NB4 (cell line): ENCODE measurements at regions not wholly inside any gene's neighbourhood (a gene's known extent, or its start where the extent isn't known, plus 50 kb on each side); places are given as distances from the start of the nearest gene placed in this dataset.
A peak's percentile ranks its signal among the peaks of the same experiment; 100 is the strongest.

Experiments
- DNase-seq: peaks from one replicate; pipeline ENCODE4 v3.0.0; 2010; ENCODE audit warnings: low read depth
- H3K4me3 ChIP-seq: one replicate; pipeline ENCODE4 v1.5.1; 2011; ENCODE audit warnings: mild to moderate bottlenecking, low read depth, low read length, moderate library complexity
- CTCF ChIP-seq: IDR thresholded peaks from one replicate; pipeline ENCODE4 v1.5.1; 2012; ENCODE audit warnings: low read depth, low read length
- MAX ChIP-seq: IDR thresholded peaks from 2 replicates; pipeline ENCODE4 v1.6.1; 2011; ENCODE audit warnings: low read depth, low read length
- MYC ChIP-seq: IDR thresholded peaks from 2 replicates; pipeline ENCODE4 v1.6.1; 2011; ENCODE audit warnings: low read depth, low read length
- POLR2A ChIP-seq: IDR thresholded peaks from 2 replicates; pipeline ENCODE4 v1.6.1; 2011; ENCODE audit warnings: mild to moderate bottlenecking; ENCODE audit not compliant: insufficient read length; ENCODE audit errors: extremely low read depth

- TF ChIP-seq CTCF: no peak
- TF ChIP-seq MYC: no peak
- TF ChIP-seq MAX: no peak
- TF ChIP-seq POLR2A: no peak
- no peak for DNase-seq
- H3K4me3 ChIP-seq: no peak overlapping the region
Measured at GRCh38 chr12:20282401-20282800, 85.9 kb upstream of the PDE3A start.

- DNase-seq: no peak
- TF ChIP-seq CTCF (no peak), MYC (no peak), POLR2A (no peak), MAX (no peak)
- no peak overlapping the region for H3K4me3 ChIP-seq
Measured at GRCh38 chr12:20283482-20283881, 84.9 kb upstream of the PDE3A start.

GRCh38 chr12:20289520-20289919 lies 78.8 kb upstream of the PDE3A start:
- no peak for TF ChIP-seq MAX
- no peak for TF ChIP-seq CTCF
- TF ChIP-seq MYC: no peak
- TF ChIP-seq POLR2A: no peak
- no peak for DNase-seq

GRCh38 chr12:20300457-20300856 lies 67.9 kb upstream of the PDE3A start:
- TF ChIP-seq CTCF (no peak), MAX (no peak), MYC (no peak), POLR2A (no peak)
- no peak for DNase-seq
- no peak overlapping the region for H3K4me3 ChIP-seq

More at GRCh38 chr12:20289520-20289919, 78.8 kb upstream of the PDE3A start:
- no peak overlapping the region for H3K4me3 ChIP-seq

- TF ChIP-seq MYC (peak; percentile 62), MAX (peak; percentile 21; the same call in 1 of the 2 replicates), POLR2A (no peak)
- H3K4me3 ChIP-seq: no peak overlapping the region
- DNase-seq: peak; percentile 97
Measured at GRCh38 chr12:20305470-20305869, 62.9 kb upstream of the PDE3A start.

GRCh38 chr12:20309504-20310148 lies 58.7 kb upstream of the PDE3A start:
- no peak for DNase-seq
- TF ChIP-seq CTCF (no peak), POLR2A (no peak), MYC (no peak), MAX (no peak)
- H3K4me3 ChIP-seq: no peak overlapping the region
